H9 (cell line): ENCODE measurements at regions not wholly inside any gene's neighbourhood (a gene's known extent, or its start where the extent isn't known, plus 50 kb on each side); places are given as distances from the start of the nearest gene placed in this dataset.
A peak's percentile ranks its signal among the peaks of the same experiment; 100 is the strongest.

Experiments
- DNase-seq: peaks from one replicate; pipeline ENCODE4 v3.0.0-alpha.2; 2017
- H2AFZ ChIP-seq: one replicate; pipeline ENCODE4 v1.6.1; 2013; ENCODE audit warnings: mild to moderate bottlenecking, low read length, control low read depth, moderate library complexity
- H2AK5ac ChIP-seq: 2 replicates; pipeline ENCODE4 v1.6.1; 2013; ENCODE audit warnings: low read length, control low read depth, mixed read lengths; ENCODE audit not compliant: insufficient read length
- H2BK120ac ChIP-seq: one replicate; pipeline ENCODE4 v1.6.1; 2013; ENCODE audit warnings: low read depth, mild to moderate bottlenecking, low read length, control low read depth, inconsistent platforms; ENCODE audit not compliant: poor library complexity, severe bottlenecking
- H2BK12ac ChIP-seq: 2 replicates; pipeline ENCODE4 v1.6.1; 2013; ENCODE audit warnings: low read length, control low read depth, mixed read lengths, low read depth; ENCODE audit not compliant: insufficient read length
- H2BK15ac ChIP-seq: 2 replicates; pipeline ENCODE4 v1.6.1; 2013; ENCODE audit warnings: low read depth, low read length, control low read depth
- H2BK20ac ChIP-seq: one replicate; pipeline ENCODE4 v1.6.1; 2013; ENCODE audit warnings: low read depth, mild to moderate bottlenecking, low read length, control low read depth, inconsistent platforms; ENCODE audit not compliant: poor library complexity, severe bottlenecking
- H2BK5ac ChIP-seq: 2 replicates; pipeline ENCODE4 v1.6.1; 2013; ENCODE audit warnings: low read length, control low read depth, mixed read lengths; ENCODE audit not compliant: insufficient read length
- H3K14ac ChIP-seq: 2 replicates; pipeline ENCODE4 v1.6.1; 2013; ENCODE audit warnings: low read length, control low read depth; ENCODE audit not compliant: insufficient read depth
- H3K18ac ChIP-seq: 2 replicates; pipeline ENCODE4 v1.6.1; 2013; ENCODE audit warnings: low read depth, mild to moderate bottlenecking, mixed read lengths, low read length, control low read depth; ENCODE audit not compliant: insufficient read length
- H3K23ac ChIP-seq: 2 replicates; pipeline ENCODE4 v1.6.1; 2013; ENCODE audit warnings: low read length, control low read depth, mixed read lengths, low read depth; ENCODE audit not compliant: insufficient read length
- H3K23me2 ChIP-seq: 2 replicates; pipeline ENCODE4 v1.6.1; 2013; ENCODE audit warnings: low read depth, mild to moderate bottlenecking, mixed read lengths, low read length, control low read depth; ENCODE audit not compliant: insufficient read length, poor library complexity, severe bottlenecking
- H3K27ac ChIP-seq: 2 replicates; pipeline ENCODE4 v1.5.1; 2013; ENCODE audit warnings: low read length, control low read depth, mixed read lengths, low read depth; ENCODE audit not compliant: insufficient read length
- H3K27me3 ChIP-seq: 2 replicates; pipeline ENCODE4 v1.6.1; 2013; ENCODE audit warnings: low read length, control low read depth, inconsistent platforms; ENCODE audit not compliant: insufficient read depth
- H3K4ac ChIP-seq: 2 replicates; pipeline ENCODE4 v1.6.1; 2013; ENCODE audit warnings: low read depth, mild to moderate bottlenecking, control low read depth, inconsistent platforms, low read length, moderate library complexity
- H3K4me1 ChIP-seq: 2 replicates; pipeline ENCODE4 v1.6.1; 2013; ENCODE audit warnings: low read length, control low read depth, inconsistent platforms; ENCODE audit not compliant: insufficient read depth
- H3K4me2 ChIP-seq: 2 replicates; pipeline ENCODE4 v1.6.1; 2013; ENCODE audit warnings: low read length, control low read depth, mixed read lengths; ENCODE audit not compliant: insufficient read length, insufficient read depth
- H3K56ac ChIP-seq: 2 replicates; pipeline ENCODE4 v1.6.1; 2013; ENCODE audit warnings: low read depth, mild to moderate bottlenecking, mixed read lengths, low read length, control low read depth; ENCODE audit not compliant: insufficient read length
- H3K79me1 ChIP-seq: 2 replicates; pipeline ENCODE4 v1.6.1; 2013; ENCODE audit warnings: low read depth, mild to moderate bottlenecking, moderate library complexity, low read length, control low read depth, inconsistent platforms; ENCODE audit not compliant: insufficient read depth, poor library complexity, severe bottlenecking
- H3K79me2 ChIP-seq: 2 replicates; pipeline ENCODE4 v1.6.1; 2013; ENCODE audit warnings: low read length, control low read depth, inconsistent platforms; ENCODE audit not compliant: insufficient read depth
- H3K9ac ChIP-seq: 2 replicates; pipeline ENCODE4 v1.6.1; 2013; ENCODE audit warnings: low read length, control low read depth, mixed read lengths; ENCODE audit not compliant: insufficient read length; ENCODE audit errors: extremely low read depth
- H3K9me3 ChIP-seq: one replicate; pipeline ENCODE4 v1.6.1; 2013; ENCODE audit warnings: low read depth, low read length, inconsistent platforms; ENCODE audit not compliant: control insufficient read depth
- H3T11ph ChIP-seq: one replicate; pipeline ENCODE4 v1.6.1; 2013; ENCODE audit warnings: mild to moderate bottlenecking, low read length, control low read depth, inconsistent platforms
- H4K20me1 ChIP-seq: one replicate; pipeline ENCODE4 v1.6.1; 2013; ENCODE audit not compliant: control insufficient read depth, insufficient read length, insufficient read depth
- H4K5ac ChIP-seq: 2 replicates; pipeline ENCODE4 v1.6.1; 2013; ENCODE audit warnings: low read depth, mild to moderate bottlenecking, mixed read lengths, low read length, control low read depth; ENCODE audit not compliant: insufficient read length
- H4K8ac ChIP-seq: replicated peaks from 2 replicates; pipeline ENCODE4 v1.6.1; 2013; ENCODE audit warnings: low read length, control low read depth, mixed read lengths, low read depth; ENCODE audit not compliant: insufficient read length
- H4K91ac ChIP-seq: 2 replicates; pipeline ENCODE4 v1.6.1; 2013; ENCODE audit warnings: low read depth, mild to moderate bottlenecking, moderate library complexity, mixed read lengths, low read length, control low read depth; ENCODE audit not compliant: insufficient read length
- H3K27ac Mint-ChIP-seq, 3 experiments: 2 replicates in 2 of 3; 3 replicates in 1 of 3; pipeline ENCODE4 v1.8.0; 2020 to 2021; ENCODE audit warnings: mixed read lengths in 3 of 3, mild to moderate bottlenecking in 1 of 3, moderate library complexity in 1 of 3
- H3K27me3 Mint-ChIP-seq: 2 replicates; pipeline ENCODE4 v1.8.0; 2021; ENCODE audit warnings: low read depth, mild to moderate bottlenecking, moderate library complexity, mixed read lengths
- H3K36me3 Mint-ChIP-seq, 3 experiments: 2 replicates in 2 of 3; 3 replicates in 1 of 3; pipeline ENCODE4 v1.8.0; 2020 to 2021; ENCODE audit warnings: low read depth in 3 of 3, mixed read lengths in 3 of 3; ENCODE audit not compliant: insufficient read depth in 1 of 3
- H3K4me1 Mint-ChIP-seq, 2 experiments: 2 replicates each; pipeline ENCODE4 v1.8.0; 2020; ENCODE audit warnings: mixed read lengths in 2 of 2
- H3K4me3 Mint-ChIP-seq, 2 experiments: 2 replicates in 1 of 2; 3 replicates in 1 of 2; pipeline ENCODE4 v1.8.0; 2020 to 2021; ENCODE audit warnings: mild to moderate bottlenecking in 2 of 2, mixed read lengths in 2 of 2, moderate library complexity in 1 of 2
- H3K9me3 Mint-ChIP-seq, 2 experiments: 2 replicates in 1 of 2; 3 replicates in 1 of 2; pipeline ENCODE4 v1.8.0; 2020; ENCODE audit warnings: mild to moderate bottlenecking in 2 of 2, mixed read lengths in 2 of 2, moderate library complexity in 1 of 2
- WGBS: extraction: QIAGEN DNeasy Blood & Tissue Kit; methylation state at CpG from one replicate; pipeline ENCODE4 v1.1.7; 2013; ENCODE audit warnings: missing lambda C conversion rate, low lambda C conversion rate, mixed read lengths; ENCODE audit not compliant: insufficient read length; ENCODE audit errors: extremely low coverage; 5-methylcytosine and 5-hydroxymethylcytosine counted together
- TF ChIP-seq, protein P1 (sequence below): fragments of 200-600 bp; sonication (generic); conservative IDR thresholded peaks from 3 replicates; pipeline ENCODE4 v1.8.0; 2021; ENCODE audit warnings: antibody characterized with exemption, mild to moderate bottlenecking

GRCh38 chr4:7130621-7131211, 61.6 kb upstream of the SORCS2 start:
- no peak overlapping the region for H3K4me2 ChIP-seq
- H3K4me1 ChIP-seq, result 0 out of 2 replicates have a peak, but pooled peaks cover under 1% of the 10 kb centered on the region
- H3K18ac ChIP-seq, result no peak overlapping the region
- H4K8ac ChIP-seq, result peak overlapping the region; percentile 0
- H2AK5ac ChIP-seq, result no peak overlapping the region
- WGBS, result 100% methylated on average over 5 of the region's 5 CpGs
- Mint-ChIP-seq H3K27ac (no peak overlapping the region), H3K4me1 (peaks cover 9 to 11% of the 10 kb centered on the region in 2 experiments), H3K27me3 (peaks cover 10% of the 10 kb centered on the region), H3K4me3 (no peak overlapping the region), H3K9me3 (peaks cover 0 to 3% of the 10 kb centered on the region in 2 experiments; a peak in 1 of 5 replicates), H3K36me3 (no peaks in the 10 kb centered on the region)
- TF ChIP-seq, protein P1, sequence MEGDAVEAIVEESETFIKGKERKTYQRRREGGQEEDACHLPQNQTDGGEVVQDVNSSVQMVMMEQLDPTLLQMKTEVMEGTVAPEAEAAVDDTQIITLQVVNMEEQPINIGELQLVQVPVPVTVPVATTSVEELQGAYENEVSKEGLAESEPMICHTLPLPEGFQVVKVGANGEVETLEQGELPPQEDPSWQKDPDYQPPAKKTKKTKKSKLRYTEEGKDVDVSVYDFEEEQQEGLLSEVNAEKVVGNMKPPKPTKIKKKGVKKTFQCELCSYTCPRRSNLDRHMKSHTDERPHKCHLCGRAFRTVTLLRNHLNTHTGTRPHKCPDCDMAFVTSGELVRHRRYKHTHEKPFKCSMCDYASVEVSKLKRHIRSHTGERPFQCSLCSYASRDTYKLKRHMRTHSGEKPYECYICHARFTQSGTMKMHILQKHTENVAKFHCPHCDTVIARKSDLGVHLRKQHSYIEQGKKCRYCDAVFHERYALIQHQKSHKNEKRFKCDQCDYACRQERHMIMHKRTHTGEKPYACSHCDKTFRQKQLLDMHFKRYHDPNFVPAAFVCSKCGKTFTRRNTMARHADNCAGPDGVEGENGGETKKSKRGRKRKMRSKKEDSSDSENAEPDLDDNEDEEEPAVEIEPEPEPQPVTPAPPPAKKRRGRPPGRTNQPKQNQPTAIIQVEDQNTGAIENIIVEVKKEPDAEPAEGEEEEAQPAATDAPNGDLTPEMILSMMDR, result no peak
- no peaks in the 10 kb centered on the region for H3K27me3 ChIP-seq
- H3K23ac ChIP-seq, result no peak overlapping the region
- no peak overlapping the region for H3K9ac ChIP-seq
- no peak overlapping the region for H3K27ac ChIP-seq
- no peaks in the 10 kb centered on the region for H3K23me2 ChIP-seq
- no peak overlapping the region for H3K14ac ChIP-seq
- H4K5ac ChIP-seq, result no peak overlapping the region
- no peak overlapping the region for H2BK12ac ChIP-seq
- H2BK20ac ChIP-seq, result no peak overlapping the region
- no peaks in the 10 kb centered on the region for H3K79me1 ChIP-seq
- no peak overlapping the region for H3K56ac ChIP-seq
- H3K9me3 ChIP-seq, result no peaks in the 10 kb centered on the region
- DNase-seq, result no peak
- H2BK120ac ChIP-seq, result no peak overlapping the region
- H3K79me2 ChIP-seq, result no peaks in the 10 kb centered on the region
- no peak overlapping the region for H2BK5ac ChIP-seq
- H4K91ac ChIP-seq, result no peak overlapping the region
- no peak overlapping the region for H3T11ph ChIP-seq
- H2BK15ac ChIP-seq, result no peak overlapping the region
- H4K20me1 ChIP-seq, result no peaks in the 10 kb centered on the region
- no peak overlapping the region for H3K4ac ChIP-seq
- no peak overlapping the region for H2AFZ ChIP-seq
